Fibroblast of skin of left biceps (primary cell): ENCODE measurements at regions not wholly inside any gene's neighbourhood (a gene's known extent, or its start where the extent isn't known, plus 50 kb on each side); places are given as distances from the start of the nearest gene placed in this dataset.
A peak's percentile ranks its signal among the peaks of the same experiment; 100 is the strongest.

Experiments
- DNase-seq, 2 experiments: peaks; one replicate each; pipeline ENCODE4 v3.0.0-alpha.2; 2013; ENCODE audit warnings: low read depth in 2 of 2

GRCh38 chr3:72259755-72260587 lies 475.0 kb upstream of the PROK2 start:
- no peak for DNase-seq

GRCh38 chr3:72258361-72259141 lies 473.6 kb upstream of the PROK2 start:
- no peak for DNase-seq

- no peak for DNase-seq
These were observed 472.8 kb upstream of the PROK2 start for GRCh38 chr3:72257738-72258137.

DNA sequence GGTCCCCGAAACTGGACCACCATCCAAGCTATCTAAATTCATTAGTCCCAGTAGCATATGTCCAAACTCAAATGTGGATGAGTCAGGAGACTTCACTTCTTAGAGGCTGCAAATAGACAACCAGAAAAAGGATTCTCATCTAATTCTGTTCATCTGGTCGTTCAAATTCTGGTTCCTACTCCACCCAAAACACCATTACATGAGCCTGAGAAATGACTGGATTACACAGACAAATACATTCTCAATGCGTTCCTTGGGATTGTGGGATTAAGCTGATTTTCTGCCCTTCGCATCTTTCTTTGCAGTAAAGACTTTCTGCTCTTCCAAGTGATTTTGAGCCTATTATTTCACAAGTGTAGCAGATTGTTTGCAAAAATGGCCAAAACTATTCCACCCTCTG lies 472.3 kb upstream of the PROK2 start:
- DNase-seq, result no peak

DNA sequence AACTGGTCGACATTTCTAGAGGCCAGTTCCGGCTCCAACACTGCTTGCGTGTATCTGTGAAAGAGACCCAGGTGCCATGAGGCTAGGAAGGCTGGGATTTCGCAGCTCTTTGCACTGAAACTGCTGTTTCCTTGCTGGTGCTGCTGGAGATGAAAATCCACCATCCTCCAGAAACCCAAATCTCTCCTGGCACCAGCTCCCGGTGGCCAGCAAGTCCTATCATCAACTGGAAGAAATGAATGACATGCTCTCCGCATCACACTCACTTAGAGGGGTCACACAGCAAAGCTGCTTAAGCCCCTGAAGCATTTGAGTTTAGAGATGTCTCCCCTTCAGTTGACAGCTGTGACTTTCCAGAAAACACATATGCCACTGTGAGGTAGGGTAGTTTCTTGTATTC lies 471.8 kb upstream of the PROK2 start:
- no peak for DNase-seq

- no peak for DNase-seq
These were observed 471.0 kb upstream of the PROK2 start for GRCh38 chr3:72255791-72256559.

DNA sequence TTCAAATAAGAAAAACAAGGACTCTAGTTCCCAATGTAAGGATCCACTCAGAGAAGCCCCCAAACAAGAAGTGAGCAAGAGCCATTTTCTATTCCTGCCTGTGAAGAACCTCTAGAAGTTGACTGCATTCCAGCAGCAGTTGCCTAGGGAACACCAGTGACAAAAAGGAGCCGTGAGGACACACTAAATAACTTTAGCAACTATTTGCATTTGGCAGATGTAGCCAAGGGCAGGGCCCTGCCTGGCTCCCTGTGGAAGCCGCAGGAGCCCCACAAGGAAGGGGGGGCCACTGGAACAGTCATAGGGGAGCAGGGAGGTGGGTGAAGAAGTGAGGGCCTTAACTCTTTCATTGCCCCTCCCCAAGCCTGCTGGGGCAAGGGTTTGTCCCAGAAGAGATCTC lies 470.2 kb upstream of the PROK2 start:
- no peak for DNase-seq

DNA sequence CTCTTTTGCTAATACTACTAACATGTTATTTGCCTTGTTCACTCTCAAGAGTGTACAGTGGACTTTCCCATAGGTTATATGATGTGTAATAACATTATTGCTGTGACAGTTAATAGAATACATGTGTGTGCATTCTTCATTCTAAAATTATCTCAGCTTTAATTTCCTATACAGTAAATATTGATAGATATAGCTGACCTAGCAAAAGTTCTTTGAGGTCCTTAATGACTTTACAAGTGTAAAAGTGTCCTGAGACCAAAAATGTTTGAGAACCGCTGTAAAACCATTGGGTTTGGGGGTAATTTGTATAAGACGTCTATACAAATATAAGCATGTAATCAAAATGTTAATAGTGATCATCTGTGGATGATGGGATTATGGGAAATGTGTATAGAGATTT lies 469.5 kb upstream of the PROK2 start:
- no peak for DNase-seq

DNA sequence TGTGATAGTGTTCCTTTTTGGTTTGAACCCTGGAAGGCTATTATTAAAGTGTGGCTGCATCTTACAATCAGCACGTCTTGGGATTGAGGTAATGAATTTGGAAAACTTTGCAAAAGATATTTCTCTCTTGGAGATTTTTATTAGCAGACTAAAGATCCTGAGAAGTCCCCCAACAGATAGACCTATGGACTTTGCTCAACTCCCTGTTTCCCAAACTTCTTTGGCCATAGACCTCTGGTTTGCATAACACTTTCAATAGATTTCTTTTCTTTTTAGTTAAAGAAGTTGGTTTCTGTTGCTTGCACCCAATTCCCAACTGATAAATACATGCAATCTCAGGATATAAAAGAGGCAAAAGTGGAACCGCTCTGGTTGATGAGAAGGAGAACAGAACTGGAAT lies 465.8 kb upstream of the PROK2 start:
- DNase-seq, result no peak

DNA sequence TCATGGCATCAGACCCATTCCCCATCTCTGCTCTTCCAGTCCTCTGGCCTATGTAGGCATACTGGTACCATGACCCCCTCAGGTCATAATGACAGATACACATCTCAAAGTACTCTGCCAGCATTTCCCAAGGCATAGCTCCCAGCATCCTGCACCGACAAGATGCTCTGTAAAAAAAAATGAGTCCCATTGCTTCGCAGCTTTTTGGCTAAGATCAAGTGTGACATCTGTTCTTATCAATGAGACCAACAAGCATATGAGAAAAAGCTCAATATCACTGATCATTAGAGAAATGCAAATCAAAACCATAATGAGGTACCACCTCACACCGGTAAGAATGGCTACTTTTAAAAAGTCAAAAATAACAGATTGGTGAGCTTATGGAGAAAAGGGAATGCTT lies 463.9 kb upstream of the PROK2 start:
- no peak for DNase-seq

DNA sequence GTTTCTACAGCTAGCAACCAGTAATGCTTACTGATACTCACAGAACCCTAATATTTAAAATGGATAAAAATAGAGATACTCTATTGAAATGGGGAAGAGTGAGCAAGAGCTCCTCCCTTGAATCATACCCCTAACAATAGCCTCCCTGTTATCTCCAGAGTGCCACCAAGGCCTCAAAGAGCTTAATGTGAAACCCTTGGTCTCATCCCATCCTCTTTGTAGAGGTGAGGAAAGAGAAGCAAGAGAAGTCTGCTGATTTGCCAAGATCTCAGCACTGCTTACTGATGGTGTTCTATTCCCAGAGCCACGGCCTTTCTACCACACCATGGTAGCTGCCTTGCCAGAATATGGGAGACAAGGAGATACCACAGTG lies 463.4 kb upstream of the PROK2 start:
- no peak for DNase-seq

DNA sequence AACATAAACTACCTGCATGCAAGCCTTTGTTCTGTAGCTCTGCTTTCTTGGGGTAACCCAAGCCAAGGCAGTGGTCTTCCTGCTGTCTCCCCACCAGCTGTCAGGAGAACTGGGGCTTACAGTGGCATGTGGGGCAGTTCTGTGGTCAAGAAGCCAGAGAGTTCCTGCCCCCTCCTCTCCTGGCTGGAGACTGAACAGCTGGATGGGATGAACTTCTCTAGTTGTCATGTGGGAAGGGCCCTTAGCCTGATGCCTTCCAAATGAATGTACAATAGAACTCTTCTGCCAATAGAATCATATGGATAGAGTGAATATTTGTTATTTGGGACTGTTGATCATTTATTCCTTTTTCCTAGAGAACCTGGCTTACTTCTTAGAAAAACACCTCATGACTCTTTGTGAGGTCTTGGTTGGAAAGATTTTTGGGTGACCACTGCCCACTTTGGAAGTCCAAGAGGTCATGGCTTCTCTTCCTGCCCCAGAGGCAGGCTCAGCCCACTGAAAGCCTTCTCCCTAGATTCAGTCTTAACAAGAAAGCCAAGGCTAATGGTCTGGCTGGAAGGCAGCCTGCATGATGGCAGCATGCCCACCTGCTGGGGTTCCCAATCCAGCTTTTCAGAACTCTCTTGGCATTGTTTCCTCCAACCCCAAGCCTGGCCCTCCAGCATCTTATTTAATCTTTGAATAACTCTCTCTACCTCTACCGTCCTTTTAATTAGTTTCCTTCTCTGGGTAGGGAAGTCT lies 462.9 kb upstream of the PROK2 start:
- DNase-seq, result no peak

DNA sequence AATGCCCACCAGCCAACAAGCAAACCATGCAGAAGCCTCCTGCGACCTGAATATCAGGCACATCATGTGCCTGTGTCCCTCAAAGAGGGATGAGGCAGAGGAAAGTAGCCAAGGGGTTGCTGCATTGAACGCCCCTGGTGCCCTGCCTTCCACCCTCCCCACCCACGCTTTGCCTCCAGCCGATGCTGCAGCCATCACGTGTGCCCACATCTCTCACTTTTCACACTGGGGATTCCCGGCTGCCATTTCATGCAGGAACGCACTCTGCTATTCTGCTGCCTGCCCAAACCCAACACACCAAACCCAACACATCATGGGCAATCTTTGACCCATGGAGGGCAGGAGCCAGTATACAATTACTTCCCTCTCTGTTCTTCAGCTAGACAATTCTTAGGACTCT lies 462.2 kb upstream of the PROK2 start:
- no peak for DNase-seq

- no peak for DNase-seq
These were observed 461.7 kb upstream of the PROK2 start for GRCh38 chr3:72246685-72247084.

DNA sequence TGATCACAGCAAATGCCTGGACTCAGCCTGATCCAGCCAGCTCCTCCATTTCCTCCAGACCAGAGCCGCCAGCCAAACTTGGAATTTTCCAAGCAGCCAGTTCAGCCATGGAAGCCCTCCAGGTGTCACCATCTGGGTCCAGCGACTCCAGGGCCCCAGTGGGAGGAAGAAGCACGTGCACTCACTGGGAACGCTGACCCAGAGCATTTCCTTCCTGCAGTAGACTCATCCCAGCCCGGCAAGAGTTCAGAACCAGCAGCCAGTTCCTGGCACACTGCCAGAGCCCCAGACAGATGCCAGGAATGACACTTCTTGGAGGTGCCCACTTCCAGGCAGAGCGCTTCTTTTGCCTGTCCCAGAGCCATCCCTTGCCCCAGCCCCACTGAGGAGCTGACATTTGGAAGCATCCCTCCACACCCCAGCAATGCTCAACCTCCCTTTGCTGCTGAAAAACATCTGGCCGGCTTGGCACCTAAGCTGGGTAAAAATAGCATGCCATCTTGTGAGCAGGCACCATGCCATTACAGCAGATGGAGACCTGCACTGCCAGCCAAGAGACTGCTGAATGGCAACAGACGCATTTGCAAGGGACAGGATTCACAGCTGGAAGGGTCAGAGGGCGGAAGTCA lies 460.3 kb upstream of the PROK2 start:
- no peak for DNase-seq

DNA sequence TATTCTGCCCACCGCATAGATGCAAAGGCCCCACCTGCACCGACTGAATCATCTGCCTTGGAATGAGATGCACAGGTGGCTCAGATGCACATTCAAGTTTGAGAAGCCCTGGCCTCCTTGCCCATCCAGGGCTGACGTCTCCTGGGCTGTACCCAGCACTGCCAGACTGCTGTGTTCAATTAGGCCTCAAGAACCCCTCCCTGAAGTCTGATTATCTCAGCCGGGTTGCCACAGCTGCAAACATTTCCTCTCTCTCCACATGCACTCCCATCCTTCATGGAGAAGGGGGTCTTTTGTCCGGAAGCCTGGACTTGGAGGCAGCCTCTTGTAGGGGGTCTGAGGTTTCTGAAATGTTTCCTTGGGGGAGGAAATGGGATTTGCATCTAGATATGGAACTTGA lies 459.4 kb upstream of the PROK2 start:
- no peak for DNase-seq

GRCh38 chr3:72242326-72242725 lies 457.4 kb upstream of the PROK2 start:
- no peak for DNase-seq

- no peak for DNase-seq
These were observed 456.6 kb upstream of the PROK2 start for GRCh38 chr3:72241525-72241924.

DNA sequence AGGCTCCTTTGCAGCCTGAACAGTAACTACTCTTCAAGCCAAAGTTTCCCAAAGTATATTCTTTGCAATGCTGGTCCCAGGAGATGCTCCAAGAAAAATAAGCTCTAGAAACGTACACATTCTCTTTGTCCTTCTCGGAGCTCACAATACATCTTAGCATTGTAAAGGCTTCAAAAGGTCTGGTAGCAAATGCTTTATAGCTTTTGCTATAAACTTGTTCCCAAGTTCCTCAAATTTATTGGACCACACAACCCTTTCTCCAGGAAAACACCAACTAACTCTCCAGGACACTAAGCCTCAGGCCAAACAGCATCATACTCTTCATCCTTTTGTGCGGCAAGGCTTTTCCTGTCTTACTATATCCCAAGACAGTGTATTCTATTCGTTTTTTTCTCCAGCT lies 455.6 kb upstream of the PROK2 start:
- no peak for DNase-seq

GRCh38 chr3:72238801-72239200 lies 453.9 kb upstream of the PROK2 start:
- no peak for DNase-seq

- DNase-seq, result peak; percentile 72 to 75
These were observed 453.2 kb upstream of the PROK2 start for GRCh38 chr3:72238010-72238691.
